T-helper 17 cell (primary cell): ENCODE measurements at regions not wholly inside any gene's neighbourhood (a gene's known extent, or its start where the extent isn't known, plus 50 kb on each side); places are given as distances from the start of the nearest gene placed in this dataset.
"Not testable (repeated sequence)": the region's sequence is repeated elsewhere in the genome, so short reads cannot be mapped to it uniquely, and the experiment has no call there.

Experiments used
- ATAC-seq: fragments of 150-1000 bp; cut with Tn5 transposase; 2 replicates; pipeline ENCODE4 v1.10.0; 2021; ENCODE audit warnings: mild to moderate bottlenecking, moderate library complexity
- DNase-seq, 3 donors: peaks; one replicate each; pipeline versions ENCODE4 v3.0.0 to v3.0.0-alpha.2; 2020 to 2021
- H3K9me3 ChIP-seq: one replicate; pipeline ENCODE4 v1.7.0; 2013; ENCODE audit warnings: low read length, mild to moderate bottlenecking; ENCODE audit not compliant: control insufficient read depth, poor library complexity, severe bottlenecking
- H3K27ac Mint-ChIP-seq: one replicate; pipeline ENCODE4 v1.8.0; 2022; ENCODE audit warnings: mild to moderate bottlenecking, moderate library complexity, mixed read lengths
- H3K27me3 Mint-ChIP-seq: one replicate; pipeline ENCODE4 v1.8.0; 2022; ENCODE audit warnings: mixed read lengths
- H3K36me3 Mint-ChIP-seq: one replicate; pipeline ENCODE4 v1.8.0; 2022; ENCODE audit warnings: low read depth, mixed read lengths
- H3K4me1 Mint-ChIP-seq: one replicate; pipeline ENCODE4 v1.8.0; 2022; ENCODE audit warnings: mild to moderate bottlenecking, mixed read lengths
- H3K4me3 Mint-ChIP-seq: one replicate; pipeline ENCODE4 v1.8.0; 2022; ENCODE audit warnings: mild to moderate bottlenecking, moderate library complexity, mixed read lengths

DNA sequence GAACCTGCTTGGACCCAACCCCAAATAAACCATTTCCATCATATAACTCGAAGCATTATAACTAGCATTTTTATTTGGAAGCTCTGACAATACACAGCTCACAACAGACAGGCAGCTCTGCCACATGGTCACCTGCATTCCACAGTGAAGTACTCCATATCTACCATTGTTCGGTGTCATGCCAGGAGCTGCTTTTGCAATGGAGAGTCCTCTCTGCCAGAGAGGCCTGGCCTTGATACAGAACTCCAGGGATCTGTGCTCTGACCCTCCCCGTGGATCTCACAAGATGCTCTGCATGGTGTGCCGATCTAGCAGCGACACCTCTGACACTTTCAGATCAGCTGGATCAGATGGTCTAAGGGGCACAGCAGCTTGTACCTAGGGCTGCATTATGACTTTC lies 109.6 kb downstream of the SYF2 start:
- no peak for ATAC-seq
- Mint-ChIP-seq H3K36me3 (peaks cover 2% of the 10 kb centered on the region), H3K27me3 (no peaks in the 10 kb centered on the region), H3K4me1 (peaks cover 16% of the 10 kb centered on the region), H3K27ac (no peak overlapping the region), H3K4me3 (no peak overlapping the region)
- no peak for DNase-seq
- H3K9me3 ChIP-seq: no peaks in the 10 kb centered on the region

DNA sequence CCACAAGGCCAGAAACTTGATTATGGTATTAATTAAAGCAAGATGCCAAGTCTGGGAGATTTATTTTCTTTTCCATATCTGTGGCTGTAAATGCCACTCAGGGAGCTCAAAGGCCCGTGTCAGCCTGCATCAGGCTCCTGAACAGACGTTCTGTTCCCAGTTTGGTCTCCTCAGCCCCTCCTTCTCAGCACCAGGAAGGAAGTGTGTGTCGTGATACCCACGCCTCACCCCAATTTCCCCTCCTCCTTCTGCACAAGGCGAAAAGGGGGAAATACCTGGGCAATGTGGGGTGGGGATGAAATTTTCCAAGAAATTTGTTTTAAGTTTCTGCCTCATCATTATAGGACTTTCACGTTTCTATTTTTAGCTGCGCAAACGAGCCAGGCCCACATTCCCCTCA lies 112.0 kb downstream of the SYF2 start:
- Mint-ChIP-seq H3K4me1 (peaks cover 16% of the 10 kb centered on the region), H3K27me3 (no peaks in the 10 kb centered on the region), H3K4me3 (no peak overlapping the region), H3K36me3 (peaks cover 2% of the 10 kb centered on the region), H3K27ac (peak overlapping the region; percentile 66)
- no peaks in the 10 kb centered on the region for H3K9me3 ChIP-seq
- DNase-seq (no peak), ATAC-seq (no peak)

DNA sequence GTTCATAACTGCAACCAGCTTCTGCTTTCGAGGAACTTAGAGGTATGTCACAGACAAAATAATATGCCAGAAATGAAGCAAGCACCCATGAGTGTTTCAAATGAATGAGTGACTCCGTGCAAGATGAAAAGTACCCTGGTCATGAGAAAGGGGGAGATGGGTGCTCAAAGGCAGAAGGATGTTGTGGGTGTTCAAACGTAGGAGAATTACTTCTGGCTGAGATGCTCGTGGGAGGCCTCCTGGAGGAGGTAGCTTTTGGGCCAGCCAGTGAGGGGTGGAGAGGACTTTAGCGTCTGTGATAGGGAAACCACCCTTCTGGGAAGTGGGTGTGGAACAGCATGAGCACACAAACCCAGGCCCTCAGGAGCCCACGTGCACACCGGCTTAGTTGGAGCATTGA lies 113.8 kb downstream of the SYF2 start:
- peak overlapping the region; percentile 37 for H3K27ac Mint-ChIP-seq
- no peak overlapping the region for H3K4me3 Mint-ChIP-seq
- peaks cover 6% of the 10 kb centered on the region for H3K27me3 Mint-ChIP-seq
- H3K36me3 Mint-ChIP-seq: no peaks in the 10 kb centered on the region
- H3K9me3 ChIP-seq: no peaks in the 10 kb centered on the region
- no peak for ATAC-seq
- no peak for DNase-seq
- H3K4me1 Mint-ChIP-seq: peaks cover 19% of the 10 kb centered on the region

DNA sequence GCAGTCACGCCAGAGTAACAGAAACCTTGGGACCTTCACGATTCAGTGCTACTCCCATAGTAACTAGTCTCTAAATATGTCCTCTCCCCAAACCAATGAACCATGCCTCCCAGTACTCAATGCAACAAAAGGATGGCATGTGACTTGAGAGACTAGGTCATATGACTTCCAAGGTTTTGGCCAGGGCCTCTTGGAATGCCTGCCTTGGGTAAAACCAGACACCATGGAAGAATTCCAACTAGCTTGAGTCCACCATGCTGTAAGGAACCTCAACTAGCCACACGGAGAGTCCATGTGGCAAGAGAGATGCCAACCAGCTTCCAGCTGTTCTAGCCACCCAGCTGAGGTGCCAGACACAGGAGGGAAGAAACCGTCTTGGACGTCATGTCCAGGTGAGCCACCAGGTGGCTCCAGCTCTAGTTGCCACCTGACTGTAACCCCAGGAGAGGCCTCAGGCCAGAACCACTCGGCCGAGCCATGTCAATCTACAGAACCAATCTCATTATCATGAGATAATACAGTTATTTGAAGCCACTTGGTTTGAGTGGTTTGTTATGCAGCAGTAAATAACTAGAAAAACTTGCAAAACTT lies 115.0 kb downstream of the SYF2 start:
- DNase-seq (no peak), ATAC-seq (no peak)
- Mint-ChIP-seq H3K27me3 (peaks cover 6% of the 10 kb centered on the region), H3K27ac (no peak overlapping the region), H3K4me1 (peaks cover 19% of the 10 kb centered on the region), H3K4me3 (no peak overlapping the region), H3K36me3 (no peaks in the 10 kb centered on the region)
- no peaks in the 10 kb centered on the region for H3K9me3 ChIP-seq

GRCh38 chr1:25116832-25117231 lies 115.5 kb downstream of the SYF2 start:
- Mint-ChIP-seq H3K4me1 (peaks cover 19% of the 10 kb centered on the region), H3K27me3 (peaks cover 6% of the 10 kb centered on the region), H3K36me3 (no peaks in the 10 kb centered on the region), H3K27ac (no peak overlapping the region), H3K4me3 (no peak overlapping the region)
- no peaks in the 10 kb centered on the region for H3K9me3 ChIP-seq
- no peak for DNase-seq
- ATAC-seq: no peak

GRCh38 chr1:25116117-25116516 lies 116.2 kb downstream of the SYF2 start:
- not testable (repeated sequence) for DNase-seq, H3K36me3 Mint-ChIP-seq, H3K4me3 Mint-ChIP-seq, H3K9me3 ChIP-seq, H3K27ac Mint-ChIP-seq, H3K27me3 Mint-ChIP-seq, ATAC-seq
- peaks cover 19% of the 10 kb centered on the region for H3K4me1 Mint-ChIP-seq

DNA sequence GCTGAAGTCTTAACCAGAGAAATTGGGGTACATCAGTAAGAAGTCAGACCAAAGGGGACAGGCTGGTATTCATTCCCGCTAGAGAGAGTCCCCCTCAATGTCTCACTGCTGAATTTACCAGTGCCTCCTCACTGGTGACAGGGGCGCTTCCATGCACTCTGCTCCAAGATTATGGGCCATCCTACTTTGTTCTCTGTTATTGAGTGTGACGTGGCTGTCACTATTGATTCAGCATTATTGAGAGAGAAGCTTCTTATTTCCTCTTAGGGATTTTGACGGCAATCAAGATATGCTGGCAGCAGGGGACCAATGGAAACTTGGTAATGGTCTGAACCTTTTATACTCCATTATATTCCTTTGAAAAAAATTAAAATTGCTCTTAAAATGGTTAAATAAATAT lies 118.6 kb downstream of the SYF2 start:
- no peaks in the 10 kb centered on the region for H3K9me3 ChIP-seq
- ATAC-seq: no peak
- no peaks in the 10 kb centered on the region for H3K36me3 Mint-ChIP-seq
- peaks cover 6% of the 10 kb centered on the region for H3K27me3 Mint-ChIP-seq
- H3K4me3 Mint-ChIP-seq: no peak overlapping the region
- H3K4me1 Mint-ChIP-seq: peaks cover 8% of the 10 kb centered on the region
- no peak overlapping the region for H3K27ac Mint-ChIP-seq
- no peak for DNase-seq

DNA sequence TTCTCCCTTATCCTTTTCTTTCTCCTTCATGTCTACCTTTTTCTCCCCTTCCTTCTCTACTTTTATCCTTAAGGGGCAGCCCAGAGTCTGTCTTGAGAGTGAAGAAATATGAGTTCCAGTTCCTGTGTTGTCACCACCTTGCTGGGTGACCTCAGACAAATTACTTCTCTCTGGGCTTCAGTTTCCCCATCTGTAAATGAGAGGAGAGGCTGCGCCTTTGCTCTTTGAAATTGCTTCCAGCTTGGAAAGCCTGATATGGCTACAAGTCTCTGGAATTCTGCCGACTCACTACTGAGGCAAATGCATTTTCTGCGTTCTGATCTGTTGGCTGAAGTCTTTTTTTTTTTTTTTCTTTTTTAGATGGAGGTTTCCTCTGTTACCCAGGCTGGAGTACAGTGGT lies 119.2 kb downstream of the SYF2 start:
- Mint-ChIP-seq H3K36me3 (no peaks in the 10 kb centered on the region), H3K4me1 (peaks cover 3% of the 10 kb centered on the region), H3K4me3 (no peak overlapping the region), H3K27ac (peak overlapping the region; percentile 21), H3K27me3 (peaks cover 6% of the 10 kb centered on the region)
- DNase-seq (no peak), ATAC-seq (no peak)
- no peaks in the 10 kb centered on the region for H3K9me3 ChIP-seq

DNA sequence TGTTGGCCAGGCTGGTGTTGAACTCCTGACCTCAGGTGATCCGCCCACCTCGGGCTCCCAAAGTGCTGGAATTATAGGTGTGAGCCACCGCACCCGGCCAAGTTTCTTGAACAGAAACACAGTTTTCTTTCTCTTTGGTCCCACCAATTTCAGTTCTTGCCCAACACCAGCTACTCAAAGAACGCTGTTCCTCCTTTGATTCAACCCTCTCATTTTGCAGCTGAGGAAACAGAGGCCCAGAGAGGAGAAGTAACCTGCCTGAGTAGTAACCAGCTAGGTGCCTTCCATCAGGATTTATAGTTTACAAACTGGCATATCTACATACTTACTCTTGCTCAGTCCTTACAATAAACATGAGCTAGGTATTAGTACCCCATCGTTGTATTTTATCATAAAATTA lies 119.9 kb downstream of the SYF2 start:
- Mint-ChIP-seq H3K4me1 (peaks cover 3% of the 10 kb centered on the region), H3K4me3 (no peak overlapping the region), H3K36me3 (no peaks in the 10 kb centered on the region), H3K27me3 (peaks cover 6% of the 10 kb centered on the region), H3K27ac (peak overlapping the region; percentile 21)
- DNase-seq: no peak
- H3K9me3 ChIP-seq: no peaks in the 10 kb centered on the region
- ATAC-seq: no peak

DNA sequence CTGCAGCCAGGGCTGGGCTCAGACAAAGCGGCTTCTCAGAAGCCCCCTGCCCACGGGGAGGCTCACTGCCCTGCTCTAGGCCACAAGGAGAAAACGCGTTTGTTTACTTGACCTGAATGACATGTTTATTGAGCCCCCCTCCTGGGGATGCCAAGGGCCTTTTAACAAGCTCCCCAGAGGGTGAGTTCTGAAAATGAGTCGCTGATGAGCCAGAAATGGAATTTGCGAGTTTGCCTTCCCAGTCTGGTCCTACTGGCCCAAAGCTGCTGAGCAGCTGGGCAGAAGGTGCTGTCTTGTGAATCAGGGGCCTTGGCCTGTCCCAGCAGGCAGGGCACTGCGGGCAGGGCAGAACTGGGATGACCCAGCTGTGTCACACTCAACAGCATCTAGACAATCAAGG lies 120.6 kb downstream of the SYF2 start:
- peaks cover 3% of the 10 kb centered on the region for H3K4me1 Mint-ChIP-seq
- H3K27ac Mint-ChIP-seq: no peak overlapping the region
- peaks cover 6% of the 10 kb centered on the region for H3K27me3 Mint-ChIP-seq
- H3K4me3 Mint-ChIP-seq: no peak overlapping the region
- no peak for DNase-seq
- no peak for ATAC-seq
- no peaks in the 10 kb centered on the region for H3K36me3 Mint-ChIP-seq
- no peaks in the 10 kb centered on the region for H3K9me3 ChIP-seq

DNA sequence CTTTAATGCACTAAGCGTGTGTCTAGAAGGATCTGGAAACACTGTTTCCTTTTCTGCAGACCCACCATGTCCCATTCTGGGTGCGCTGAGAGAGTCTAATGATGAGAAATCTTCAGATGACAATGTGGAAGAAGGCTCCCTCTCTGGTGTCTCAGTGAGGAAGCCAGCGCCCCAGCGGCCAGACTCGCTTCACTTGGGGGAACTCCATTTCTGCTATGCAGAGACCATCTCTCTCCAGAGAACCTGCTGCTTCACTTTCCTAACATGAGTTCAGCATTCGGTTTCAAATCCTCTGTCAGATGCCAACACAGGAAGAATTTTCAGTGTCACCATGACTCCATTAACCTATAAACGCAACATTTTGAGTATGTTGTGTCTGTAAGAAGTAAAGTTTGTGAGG lies 121.8 kb downstream of the SYF2 start:
- no peak overlapping the region for H3K27ac Mint-ChIP-seq
- peaks cover 8% of the 10 kb centered on the region for H3K4me1 Mint-ChIP-seq
- H3K9me3 ChIP-seq: no peaks in the 10 kb centered on the region
- DNase-seq (no peak), ATAC-seq (no peak)
- peaks cover 6% of the 10 kb centered on the region for H3K27me3 Mint-ChIP-seq
- no peak overlapping the region for H3K4me3 Mint-ChIP-seq
- H3K36me3 Mint-ChIP-seq: no peaks in the 10 kb centered on the region

GRCh38 chr1:25110036-25110435 lies 122.3 kb downstream of the SYF2 start:
- Mint-ChIP-seq H3K36me3 (no peaks in the 10 kb centered on the region), H3K4me3 (no peak overlapping the region), H3K4me1 (peaks cover 6% of the 10 kb centered on the region), H3K27ac (peak overlapping the region; percentile 51), H3K27me3 (peaks cover 6% of the 10 kb centered on the region)
- ATAC-seq: no peak
- DNase-seq: no peak
- no peaks in the 10 kb centered on the region for H3K9me3 ChIP-seq

- peak overlapping the region; percentile 51 for H3K27ac Mint-ChIP-seq
- peaks cover 7% of the 10 kb centered on the region for H3K27me3 Mint-ChIP-seq
- H3K4me1 Mint-ChIP-seq: peaks cover 7% of the 10 kb centered on the region
- DNase-seq (no peak), ATAC-seq (peak; percentile 96)
- no peaks in the 10 kb centered on the region for H3K9me3 ChIP-seq
- no peaks in the 10 kb centered on the region for H3K36me3 Mint-ChIP-seq
- no peak overlapping the region for H3K4me3 Mint-ChIP-seq
These were observed 122.8 kb downstream of the SYF2 start for GRCh38 chr1:25109531-25109951.

GRCh38 chr1:25107643-25108010 lies 124.7 kb downstream of the SYF2 start:
- H3K27ac Mint-ChIP-seq: peak overlapping the region; percentile 56
- H3K27me3 Mint-ChIP-seq: peaks cover 11% of the 10 kb centered on the region
- ATAC-seq (no peak), DNase-seq (no peak)
- H3K4me1 Mint-ChIP-seq: peaks cover 9% of the 10 kb centered on the region
- H3K36me3 Mint-ChIP-seq: no peaks in the 10 kb centered on the region
- no peaks in the 10 kb centered on the region for H3K9me3 ChIP-seq
- no peak overlapping the region for H3K4me3 Mint-ChIP-seq
